ENCODE measurements at regions not wholly inside any gene's neighbourhood (a gene's known extent, or its start where the extent isn't known, plus 50 kb on each side); places are given as distances from the start of the nearest gene placed in this dataset.

DNA sequence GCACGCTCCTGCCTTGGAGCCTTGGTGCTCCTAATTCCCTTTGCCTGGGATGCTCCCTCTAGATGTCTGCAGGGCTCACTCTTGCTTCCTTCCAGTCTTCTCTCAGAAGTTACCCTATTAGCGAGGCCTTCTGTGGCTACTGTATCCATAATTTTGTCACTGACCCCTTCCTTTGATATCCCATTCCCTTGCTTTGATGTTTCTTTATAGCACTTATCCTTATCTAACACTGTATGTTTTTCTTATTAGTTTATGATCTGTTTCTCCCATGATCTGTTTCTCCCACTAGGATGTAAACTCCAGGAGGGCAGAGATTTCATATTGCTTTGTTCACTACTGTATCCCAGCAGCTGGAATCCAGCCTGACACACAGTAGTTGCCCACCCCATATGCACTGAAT is 263.4 kb downstream of the FOXD2 start (continued):
- no peak for TF ChIP-seq RAD21 (IDR thresholded peaks at IDR 0.05 in 1 of 2, conservative IDR thresholded peaks at IDR 0.05 in 1 of 2; ENCODE audit: low read depth in 2 of 2, low read length in 2 of 2)
- no peak for TF ChIP-seq ATF3 (IDR thresholded peaks at IDR 0.05; ENCODE audit: insufficient read depth, low read depth, low read length)
- TF ChIP-seq CTBP2 (IDR thresholded peaks at IDR 0.05; ENCODE audit: borderline replicate concordance, insufficient read depth, insufficient read length, low read length), result no peak
- TF ChIP-seq, protein P1, sequence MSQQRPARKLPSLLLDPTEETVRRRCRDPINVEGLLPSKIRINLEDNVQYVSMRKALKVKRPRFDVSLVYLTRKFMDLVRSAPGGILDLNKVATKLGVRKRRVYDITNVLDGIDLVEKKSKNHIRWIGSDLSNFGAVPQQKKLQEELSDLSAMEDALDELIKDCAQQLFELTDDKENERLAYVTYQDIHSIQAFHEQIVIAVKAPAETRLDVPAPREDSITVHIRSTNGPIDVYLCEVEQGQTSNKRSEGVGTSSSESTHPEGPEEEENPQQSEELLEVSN (IDR thresholded peaks at IDR 0.05), result no peak
- TF ChIP-seq ZNF274 (IDR thresholded peaks at IDR 0.05; ENCODE audit: borderline replicate concordance, extremely low read depth, low read length), result no peak

Measured in H1 (cell line).